IPS DF 4.7 (cell line): ENCODE measurements at regions not wholly inside any gene's neighbourhood (a gene's known extent, or its start where the extent isn't known, plus 50 kb on each side); places are given as distances from the start of the nearest gene placed in this dataset.
"Not testable (repeated sequence)": the region's sequence is repeated elsewhere in the genome, so short reads cannot be mapped to it uniquely, and the experiment has no call there.

Experiments
- DNase-seq: peaks from one replicate; pipeline ENCODE4 v3.0.0-alpha.2; 2013; ENCODE audit warnings: low spot score; ENCODE audit errors: extremely low read depth

DNA sequence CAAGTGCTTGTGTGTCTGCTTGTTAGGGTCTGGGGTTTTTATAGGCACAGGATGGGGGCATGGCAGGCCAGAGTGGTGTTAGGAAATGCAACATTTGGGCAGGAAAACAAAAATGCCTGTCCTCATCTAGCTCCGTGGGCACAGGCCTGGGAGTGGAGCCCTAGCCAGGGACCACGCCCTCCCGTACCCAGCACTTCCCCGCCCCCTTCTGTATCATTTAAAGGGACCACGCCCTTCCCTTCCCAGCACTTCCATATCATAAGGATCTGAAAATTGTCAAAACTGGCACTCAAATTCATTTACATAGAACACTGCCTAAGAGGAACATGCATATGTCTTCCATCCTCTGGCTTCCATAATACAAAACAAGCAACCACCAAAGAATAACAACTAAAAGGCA, 185.8 kb downstream of the B3GLCT start:
- no peak for DNase-seq

DNA sequence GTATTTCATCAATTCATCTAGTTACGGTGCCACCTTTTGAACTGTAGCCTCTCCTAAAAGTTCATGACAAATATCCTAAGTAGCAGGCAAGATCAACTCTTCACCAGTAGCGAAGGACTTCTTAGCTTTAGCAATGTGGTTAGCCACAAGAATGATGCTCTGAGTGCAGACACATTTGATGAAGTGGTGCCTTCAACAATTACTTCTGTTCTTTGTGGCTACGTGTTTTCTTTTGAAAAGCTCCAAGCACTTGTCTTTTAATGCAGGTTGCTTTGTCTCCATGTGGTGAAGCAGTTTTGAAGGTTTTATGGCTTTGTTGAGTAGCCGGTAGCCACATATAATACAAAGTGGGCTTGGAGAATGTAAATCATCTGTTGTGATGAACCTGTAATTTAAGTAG, 194.7 kb downstream of the B3GLCT start:
- no peak for DNase-seq

DNA sequence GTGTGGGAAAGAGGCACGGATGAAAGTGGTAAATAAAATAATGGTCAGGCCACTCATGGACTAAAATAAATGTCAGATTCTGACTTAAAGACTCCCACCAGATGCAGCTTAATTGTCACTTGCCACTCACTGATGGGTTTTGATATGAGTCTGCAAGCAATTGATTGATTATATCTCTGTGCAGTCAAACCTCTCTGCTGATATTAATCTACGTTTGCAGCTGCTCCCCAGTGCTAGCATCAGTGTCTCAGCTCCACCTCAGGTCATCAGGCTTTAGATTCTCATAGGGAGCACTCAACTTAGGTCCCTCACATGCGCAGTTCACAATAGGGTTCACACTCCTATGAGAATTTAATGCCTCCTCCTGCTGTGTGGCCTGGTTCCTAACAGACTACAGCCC, 195.3 kb downstream of the B3GLCT start:
- DNase-seq, result no peak

DNA sequence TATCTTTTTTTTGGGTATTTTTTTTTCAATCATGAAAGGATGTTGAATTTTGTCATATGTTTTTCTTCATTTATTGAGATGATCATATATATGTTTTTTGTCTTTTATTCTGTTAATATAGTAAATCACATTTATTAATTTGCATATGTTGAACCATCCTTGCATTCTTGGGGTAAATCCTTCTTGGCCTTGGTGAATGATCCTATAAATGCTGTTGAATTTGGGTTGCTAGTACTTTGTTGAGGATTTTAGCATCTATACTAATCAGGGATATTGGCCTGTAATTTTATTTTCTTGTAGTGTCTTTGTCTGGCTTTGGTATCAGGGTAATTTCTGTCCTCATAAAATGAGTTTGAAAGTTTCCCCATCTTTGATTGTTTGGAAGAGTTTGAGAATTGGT, 199.9 kb downstream of the B3GLCT start:
- no peak for DNase-seq

DNA sequence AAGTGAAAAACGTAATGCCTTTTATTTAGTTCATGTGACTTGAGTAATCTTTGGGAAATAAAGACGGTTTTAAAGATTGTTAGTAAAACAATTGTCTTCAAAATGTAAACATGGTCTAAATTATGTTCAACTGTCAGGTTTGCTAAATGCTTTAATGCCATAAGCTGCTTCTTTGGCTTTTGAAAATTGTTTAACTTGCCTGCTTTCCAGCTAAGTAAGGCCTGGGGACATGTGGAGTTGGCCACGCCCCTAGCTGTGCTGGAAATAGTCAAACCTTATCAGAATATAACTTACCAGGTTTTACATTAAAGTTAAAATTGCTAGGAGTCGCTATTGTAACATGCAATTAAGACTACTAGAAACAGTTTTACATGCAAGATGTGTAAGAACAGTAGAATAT, 203.9 kb downstream of the B3GLCT start:
- not testable (repeated sequence) for DNase-seq

DNA sequence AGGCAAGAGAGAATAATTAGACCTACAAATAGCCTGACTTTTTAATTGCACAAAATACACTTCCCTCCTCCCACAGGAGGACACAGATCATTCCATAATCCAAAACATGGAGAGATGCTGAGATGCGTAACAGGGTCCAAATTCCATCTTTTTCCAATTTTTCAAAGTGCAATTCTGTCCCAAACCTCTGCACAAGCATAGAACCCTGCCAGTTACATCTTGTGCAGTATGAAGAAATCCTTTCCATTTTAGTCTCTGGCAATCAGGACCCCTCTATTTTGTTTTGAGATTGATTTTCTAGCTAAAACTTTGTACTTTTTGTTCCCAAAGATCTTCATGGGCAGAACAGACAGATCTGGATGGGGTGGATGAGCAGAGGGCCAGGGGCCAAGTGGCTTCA, 209.2 kb downstream of the B3GLCT start:
- no peak for DNase-seq

DNA sequence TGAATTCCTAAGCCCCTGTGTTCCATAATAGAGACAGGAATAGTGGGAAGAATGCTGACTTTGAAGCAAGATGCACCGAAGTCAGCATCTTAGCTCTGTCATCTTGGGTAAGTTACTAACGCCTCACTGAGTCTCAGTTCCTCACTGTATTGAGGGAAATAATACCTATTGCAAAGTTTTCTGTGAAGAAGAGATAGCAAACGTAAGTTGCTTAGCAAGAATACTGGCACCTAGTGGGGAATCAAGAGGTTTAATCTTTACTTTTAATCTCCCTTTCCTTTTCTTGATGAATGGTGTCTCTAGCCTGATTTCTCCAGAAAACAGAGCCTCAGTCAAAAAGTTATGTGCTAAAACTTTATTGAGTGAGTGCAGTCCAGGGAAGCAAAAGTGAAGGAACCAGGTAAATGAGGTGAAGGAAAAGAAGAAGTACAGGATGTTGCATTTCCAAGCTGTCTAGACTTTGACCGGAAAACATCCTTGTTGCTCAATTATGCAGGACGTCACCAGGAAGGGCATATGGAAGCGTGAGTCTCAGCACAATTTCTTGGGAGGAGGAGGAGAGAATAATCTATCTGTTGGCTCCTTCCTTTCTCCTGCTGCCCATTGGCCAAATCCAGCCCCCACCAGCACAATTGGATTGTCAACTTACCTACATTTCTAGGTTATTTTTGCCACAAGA, 210.0 kb downstream of the B3GLCT start:
- DNase-seq, result no peak

DNA sequence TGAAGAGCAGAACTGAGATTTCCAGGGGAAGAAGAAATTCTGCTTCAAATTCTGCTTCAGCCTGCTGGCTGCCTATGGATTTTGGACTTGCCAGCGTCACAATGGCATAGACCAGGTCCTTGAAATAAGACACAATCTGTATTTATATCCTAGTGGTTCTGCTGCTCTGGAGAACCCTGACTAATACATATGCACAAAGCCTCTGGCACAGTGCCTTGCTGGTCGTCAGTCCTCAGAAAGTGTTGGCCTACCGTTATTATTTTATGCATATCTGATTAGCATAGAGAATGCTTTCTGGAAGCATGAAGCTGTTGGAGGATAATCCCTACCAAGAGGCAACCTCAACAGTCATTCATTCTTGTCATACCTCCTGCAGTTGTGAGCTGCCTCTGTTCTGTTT, 213.7 kb downstream of the B3GLCT start:
- no peak for DNase-seq

DNA sequence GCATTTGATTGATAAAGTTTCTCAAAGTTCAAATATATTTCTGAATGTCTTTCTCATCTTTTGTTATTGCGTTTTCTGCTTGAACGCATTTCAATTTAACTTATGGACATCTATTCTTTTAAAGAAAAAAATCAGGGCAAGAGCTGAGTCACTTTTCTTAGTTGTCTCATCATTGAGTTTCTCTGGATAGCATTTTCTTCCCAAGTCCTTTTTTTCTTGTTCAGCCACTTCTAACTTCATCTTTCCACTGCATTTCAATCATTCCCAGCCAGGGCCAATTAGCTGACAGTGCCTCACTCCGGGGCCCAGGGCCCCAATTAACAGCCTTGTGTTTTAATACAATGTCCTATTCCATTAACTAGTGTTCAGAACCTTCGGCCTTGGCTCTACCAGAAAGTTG, 216.3 kb downstream of the B3GLCT start:
- no peak for DNase-seq

DNA sequence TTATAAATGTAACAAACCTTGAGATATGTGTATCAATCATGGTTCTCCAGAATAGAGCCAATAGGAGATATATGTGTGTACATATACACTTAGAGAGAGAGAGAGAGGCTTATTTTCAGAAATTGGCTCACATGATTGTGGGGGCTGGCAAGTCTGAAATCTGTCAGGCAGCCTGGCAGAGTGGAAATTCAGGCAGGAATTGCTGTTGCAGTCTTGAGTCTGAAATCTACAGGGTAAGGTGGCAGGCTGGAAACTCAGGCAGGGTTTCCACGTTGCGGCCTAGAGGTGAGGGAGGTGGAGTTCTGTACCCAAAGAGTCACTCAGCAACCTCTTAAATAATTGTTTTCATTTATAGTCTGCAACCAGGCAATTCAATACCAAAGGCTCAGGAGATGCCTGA, 218.4 kb downstream of the B3GLCT start:
- DNase-seq, result no peak

DNA sequence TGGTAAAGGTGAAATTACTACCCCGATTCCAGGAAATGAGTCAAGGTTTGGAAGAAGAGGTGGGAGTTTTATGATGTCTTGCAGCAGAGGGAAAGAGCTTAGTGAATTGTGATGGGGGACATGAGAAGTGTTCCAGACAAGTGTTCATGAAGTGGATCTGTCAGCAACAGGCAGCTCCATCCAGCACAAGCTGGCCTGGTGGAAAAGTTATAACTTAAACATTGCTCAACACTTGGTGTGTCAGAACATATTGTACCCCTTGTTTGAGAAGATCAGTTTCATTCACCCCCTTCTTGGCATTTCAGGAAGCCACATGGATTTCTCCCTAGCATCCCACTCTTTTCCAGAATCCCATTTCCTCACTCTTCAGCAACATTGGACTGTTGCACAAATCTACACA, 222.0 kb downstream of the B3GLCT start:
- no peak for DNase-seq

DNA sequence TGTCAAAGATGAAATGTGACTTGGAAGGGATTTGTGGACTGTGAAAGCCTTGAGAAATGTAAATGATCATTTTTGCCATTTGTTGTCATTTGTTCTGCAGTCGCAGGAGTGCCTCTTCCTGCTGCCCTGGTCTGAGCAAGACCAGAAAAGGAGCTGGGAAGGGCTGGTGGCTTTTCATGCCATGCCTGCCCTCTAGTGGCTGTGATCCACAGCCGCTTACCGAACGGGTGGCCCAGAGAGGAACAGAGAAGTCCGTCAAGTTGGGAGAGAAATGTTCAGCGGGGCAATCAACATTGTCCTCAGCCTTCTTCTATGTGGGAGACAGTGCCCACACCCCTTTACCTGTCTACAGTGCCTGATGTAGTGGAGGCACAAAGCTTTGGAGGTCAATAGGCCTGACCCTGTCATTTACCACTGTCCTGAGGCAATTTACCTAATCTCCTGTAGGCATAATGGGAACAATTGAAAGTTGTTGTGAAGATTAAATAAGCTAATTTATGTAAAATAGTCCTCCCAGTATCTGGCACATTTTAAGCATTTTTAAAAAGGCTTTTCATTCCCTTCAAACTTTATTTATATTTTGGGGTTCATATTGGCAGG, 224.5 kb downstream of the B3GLCT start:
- peak; percentile 72 for DNase-seq

DNA sequence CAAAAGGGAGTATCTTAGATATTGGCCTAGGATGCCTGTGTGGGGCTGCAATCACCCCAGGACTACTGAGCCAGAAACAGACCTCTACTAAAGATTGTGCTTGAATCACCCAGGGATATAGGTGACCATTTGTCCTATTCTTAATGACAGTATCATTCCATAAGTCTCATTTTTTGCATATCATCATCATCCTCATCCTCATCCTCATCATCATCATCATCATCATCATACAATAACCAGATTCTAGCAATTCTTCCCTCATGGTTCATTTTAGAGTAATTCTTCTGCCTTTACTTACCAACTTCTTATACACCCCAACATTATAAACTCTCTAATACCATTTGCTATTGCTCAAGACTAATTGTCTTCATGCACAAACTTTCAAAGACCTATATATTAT, 226.6 kb downstream of the B3GLCT start:
- DNase-seq, result no peak

DNA sequence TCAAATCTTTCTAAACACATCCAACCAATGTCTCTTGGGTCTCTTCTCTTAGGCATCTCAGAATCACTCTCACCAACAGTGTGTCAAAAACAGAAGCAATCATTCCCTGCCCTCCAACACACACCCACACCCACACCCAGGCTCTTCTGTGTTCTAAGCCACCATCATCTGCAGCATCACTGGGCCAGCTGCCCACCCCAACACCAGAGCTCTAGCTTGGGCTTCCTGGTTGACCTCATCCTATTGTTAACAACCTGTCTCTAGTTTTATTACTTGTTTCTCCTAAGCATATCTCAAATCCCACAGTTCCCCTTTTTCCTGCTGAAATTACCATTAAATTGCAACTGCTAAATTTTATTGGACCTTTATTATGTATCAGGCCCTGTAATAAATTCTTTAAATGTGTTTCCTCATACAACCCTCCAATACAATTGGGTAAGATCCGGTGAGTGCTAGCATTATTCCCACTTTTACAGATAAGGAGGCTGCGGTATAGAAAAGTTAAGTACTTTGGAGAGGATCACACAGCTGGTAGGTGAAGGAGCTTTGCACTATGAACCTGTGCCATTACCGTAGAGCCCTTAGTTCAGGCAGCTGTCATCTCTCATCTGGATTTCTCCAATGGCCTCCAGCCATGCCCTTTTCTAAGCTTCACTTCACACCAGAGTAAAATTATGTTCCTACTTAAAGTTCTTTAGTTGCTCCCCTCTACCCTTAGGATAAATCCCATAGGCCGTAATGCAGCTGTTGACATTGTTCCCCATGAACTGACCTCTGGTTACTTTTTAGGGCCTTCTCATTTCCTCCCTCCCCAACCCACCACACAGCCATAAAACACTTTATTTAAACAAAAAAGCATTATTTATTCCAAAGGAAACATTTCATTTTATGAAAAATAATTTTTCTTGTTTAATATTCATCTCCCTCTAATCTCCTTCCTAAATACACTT, 227.7 kb downstream of the B3GLCT start:
- DNase-seq, result no peak

DNA sequence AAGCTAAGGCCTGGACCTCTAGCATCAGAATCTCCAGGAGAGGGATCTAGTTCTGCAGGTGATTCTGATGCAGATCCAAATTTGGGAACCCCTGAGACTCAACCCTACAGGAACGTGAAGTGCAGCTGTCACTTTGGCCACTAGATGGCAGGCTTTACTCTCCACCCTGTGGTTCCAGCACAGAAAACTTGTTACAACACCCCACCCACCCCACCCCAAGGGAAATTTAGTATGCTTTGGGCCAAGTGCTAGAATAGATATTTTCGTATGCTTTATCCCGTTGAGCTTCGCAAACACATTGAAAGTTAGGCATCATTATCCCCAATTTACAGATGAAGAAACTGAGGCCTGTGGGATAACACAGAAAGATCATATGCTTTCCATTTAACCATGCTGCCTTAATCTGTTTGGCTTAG, 232.0 kb downstream of the B3GLCT start:
- DNase-seq, result peak; percentile 51

DNA sequence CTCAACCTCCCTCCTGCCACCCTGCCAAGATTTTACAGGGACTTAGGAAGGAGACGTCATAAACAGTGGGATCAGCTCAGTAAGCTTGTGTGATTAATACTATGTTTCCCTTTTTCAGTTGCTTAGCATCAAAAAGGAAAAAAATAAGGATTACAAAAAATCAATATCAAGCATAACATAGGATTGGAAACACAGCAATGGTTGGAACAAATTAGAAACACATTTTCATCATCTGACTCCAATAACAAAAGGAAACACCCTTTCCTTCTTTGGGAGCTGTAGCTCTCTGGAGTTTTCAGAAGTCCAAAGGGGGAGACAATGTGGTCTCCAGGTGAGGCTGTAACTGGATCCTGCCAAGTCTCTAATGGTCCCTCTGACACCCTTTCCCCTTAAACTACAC, 233.4 kb downstream of the B3GLCT start:
- no peak for DNase-seq

DNA sequence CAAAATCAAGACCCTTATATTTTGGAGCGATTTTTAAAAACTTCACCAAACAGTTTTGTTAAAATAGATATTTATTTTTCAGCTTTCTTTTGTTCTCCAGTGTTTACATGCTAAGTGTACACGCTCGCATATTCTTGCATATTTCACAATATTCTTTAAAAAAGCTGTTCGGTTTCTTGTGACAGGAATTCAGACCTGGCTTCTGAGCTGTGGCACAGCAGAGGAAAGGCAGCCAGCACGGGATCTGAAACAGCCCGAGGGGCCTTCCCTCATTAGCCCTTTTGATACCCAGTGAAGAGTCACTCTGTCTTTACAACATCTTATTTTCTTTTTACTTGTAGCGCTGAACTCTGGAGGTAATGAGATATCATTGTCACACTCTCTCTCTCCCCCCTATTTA, 234.0 kb downstream of the B3GLCT start:
- no peak for DNase-seq

DNA sequence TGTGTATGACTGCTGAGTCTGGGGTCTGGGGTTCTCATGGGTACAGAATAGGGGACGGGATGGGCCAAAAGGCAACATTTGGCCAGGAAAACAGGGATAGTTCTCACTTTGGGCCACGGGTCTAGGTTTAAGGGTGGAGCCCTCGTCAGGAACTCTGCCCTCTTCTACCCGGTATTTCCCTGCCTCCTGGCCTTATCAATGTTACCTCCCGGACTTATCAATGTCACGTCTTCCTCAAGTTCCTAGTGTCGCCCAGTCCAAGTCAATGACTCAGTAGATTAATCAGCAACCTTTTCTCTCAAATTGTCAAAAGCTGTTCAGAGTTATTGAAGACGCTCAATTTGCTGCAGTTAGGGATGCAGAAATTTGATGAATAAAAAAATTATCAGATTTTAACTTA, 234.8 kb downstream of the B3GLCT start:
- no peak for DNase-seq

DNA sequence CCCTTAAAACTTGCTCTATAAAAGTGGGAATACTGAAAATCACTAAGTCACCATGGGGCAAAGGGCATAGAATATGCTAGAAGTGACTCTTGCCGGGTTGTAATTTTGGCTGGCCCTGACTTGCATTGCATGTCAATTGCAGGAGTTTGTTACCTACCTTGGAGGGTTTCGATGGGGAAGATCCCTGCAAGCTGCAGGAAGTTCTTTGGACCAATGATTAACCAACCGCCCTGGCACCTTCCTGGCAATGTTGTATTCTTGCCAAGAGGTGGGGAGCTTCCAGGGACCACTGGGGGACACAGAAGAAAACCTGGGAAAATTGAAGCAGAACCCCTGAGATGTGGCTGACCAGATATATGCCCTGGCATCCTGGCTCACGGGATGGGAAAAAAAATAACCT, 235.8 kb downstream of the B3GLCT start:
- no peak for DNase-seq

DNA sequence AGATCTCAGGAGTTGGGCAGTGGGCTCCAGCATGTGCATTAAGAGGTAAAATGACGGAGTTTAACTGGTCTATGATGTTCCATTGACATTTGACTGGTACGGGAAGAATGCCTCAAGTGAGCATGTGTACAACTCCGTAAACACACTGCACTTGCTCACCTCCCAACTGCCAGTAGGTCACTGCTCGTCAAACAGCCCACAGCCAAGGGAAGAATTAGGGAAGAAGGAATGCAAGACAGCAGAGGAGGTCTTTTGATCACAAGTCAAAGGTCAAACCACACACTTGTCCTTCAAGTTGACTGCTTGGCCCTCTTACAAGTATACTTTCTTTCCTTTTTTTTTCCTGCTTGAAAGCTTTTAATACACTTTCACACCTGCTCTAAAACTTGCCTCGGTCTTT, 236.7 kb downstream of the B3GLCT start:
- no peak for DNase-seq

DNA sequence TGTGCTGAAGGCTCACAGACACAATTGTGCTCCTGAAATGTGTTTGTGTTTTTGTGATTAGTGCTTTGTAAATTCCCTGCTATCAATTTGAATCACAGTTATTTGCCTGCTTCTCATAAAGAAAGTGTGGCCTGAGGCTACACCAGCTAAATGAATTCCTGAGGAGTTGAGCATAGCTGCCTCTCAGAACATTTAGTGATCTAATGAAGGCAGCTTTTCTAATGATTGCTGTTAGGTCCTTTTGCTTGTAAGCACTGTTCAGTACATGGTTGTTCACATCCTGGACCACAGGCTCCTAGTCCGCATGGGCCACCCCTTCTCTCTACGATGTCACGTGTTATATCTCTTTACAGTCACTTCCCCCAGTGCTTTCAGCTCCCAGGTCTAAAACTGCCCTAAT, 238.2 kb downstream of the B3GLCT start:
- DNase-seq, result no peak

DNA sequence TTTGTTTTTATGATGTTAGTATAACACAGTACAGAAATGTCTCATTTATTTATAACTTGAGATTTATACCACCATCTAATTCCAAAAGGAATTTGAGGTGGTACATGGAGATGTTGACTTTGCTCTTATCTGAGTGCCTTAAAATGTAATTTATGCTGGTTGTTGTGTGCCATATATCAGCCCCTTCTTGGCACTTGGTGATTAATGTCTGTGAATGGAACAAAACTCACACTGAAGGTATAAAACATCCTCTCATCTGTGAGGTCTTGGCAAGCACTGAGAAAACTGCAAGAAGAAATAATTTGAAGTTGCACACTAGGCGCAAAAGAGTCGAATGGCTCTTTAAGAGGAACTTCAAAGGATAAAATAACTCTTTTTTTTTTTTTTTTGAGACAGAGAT, 240.4 kb downstream of the B3GLCT start:
- DNase-seq, result no peak
